ENCODE measurements at regions not wholly inside any gene's neighbourhood (a gene's known extent, or its start where the extent isn't known, plus 50 kb on each side); places are given as distances from the start of the nearest gene placed in this dataset.

DNA sequence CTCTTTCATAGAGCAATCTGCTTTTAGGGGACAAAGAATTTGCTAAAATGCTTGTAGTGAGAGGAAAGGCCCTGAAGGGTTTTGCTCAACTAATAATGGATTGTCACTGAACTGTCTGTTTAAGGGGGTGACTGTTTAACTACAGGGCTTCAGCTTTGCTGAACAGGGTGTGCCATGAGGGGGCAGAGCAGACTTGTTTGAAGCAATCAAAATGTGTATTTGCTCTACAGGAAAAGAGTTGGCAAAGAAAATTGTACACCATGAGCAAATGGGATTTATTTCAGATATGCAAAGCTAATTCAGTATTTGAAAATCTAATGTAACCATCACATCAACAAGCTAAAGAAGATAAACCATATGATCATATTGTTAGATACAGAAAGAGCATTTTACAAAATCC is 154.3 kb downstream of the GABRG2 start:
- TF ChIP-seq FOXK2 (IDR thresholded peaks at IDR 0.05) (no peak), L3MBTL2 (conservative IDR thresholded peaks at IDR 0.05) (no peak), ELF4 (IDR thresholded peaks at IDR 0.05) (no peak), HDGF (IDR thresholded peaks at IDR 0.05; ENCODE audit: borderline replicate concordance) (no peak), FOXM1 (IDR thresholded peaks at IDR 0.05; ENCODE audit: borderline replicate concordance) (no peak), TARDBP (IDR thresholded peaks at IDR 0.05) (no peak), ZNF384 (IDR thresholded peaks at IDR 0.05) (no peak), BHLHE40 (IDR thresholded peaks at IDR 0.05; ENCODE audit: borderline replicate concordance) (no peak), SP1 (IDR thresholded peaks at IDR 0.05) (no peak), LEF1 (IDR thresholded peaks at IDR 0.05; ENCODE audit: borderline replicate concordance) (no peak), SUZ12 (IDR thresholded peaks at IDR 0.05) (no peak), NFRKB (IDR thresholded peaks at IDR 0.05) (no peak), ARNT (IDR thresholded peaks at IDR 0.05) (no peak)
- TF ChIP-seq, protein P1, sequence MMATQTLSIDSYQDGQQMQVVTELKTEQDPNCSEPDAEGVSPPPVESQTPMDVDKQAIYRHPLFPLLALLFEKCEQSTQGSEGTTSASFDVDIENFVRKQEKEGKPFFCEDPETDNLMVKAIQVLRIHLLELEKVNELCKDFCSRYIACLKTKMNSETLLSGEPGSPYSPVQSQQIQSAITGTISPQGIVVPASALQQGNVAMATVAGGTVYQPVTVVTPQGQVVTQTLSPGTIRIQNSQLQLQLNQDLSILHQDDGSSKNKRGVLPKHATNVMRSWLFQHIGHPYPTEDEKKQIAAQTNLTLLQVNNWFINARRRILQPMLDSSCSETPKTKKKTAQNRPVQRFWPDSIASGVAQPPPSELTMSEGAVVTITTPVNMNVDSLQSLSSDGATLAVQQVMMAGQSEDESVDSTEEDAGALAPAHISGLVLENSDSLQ (IDR thresholded peaks at IDR 0.05) = no peak

Data from HEK293T (cell line).